Heart left ventricle (tissue), 13 donors: ENCODE measurements at regions not wholly inside any gene's neighbourhood (a gene's known extent, or its start where the extent isn't known, plus 50 kb on each side); places are given as distances from the start of the nearest gene placed in this dataset.

Source experiments
- CTCF ChIP-seq, 12 donors: fragments of 200-600 bp; sonication (generic) in 4 of 12; IDR thresholded peaks; one replicate each; pipeline versions ENCODE4 v1.5.0 to v1.8.0; 2018 to 2022; ENCODE audit warnings: antibody characterized with exemption in 12 of 12, mild to moderate bottlenecking in 5 of 12
- POLR2A ChIP-seq, 2 donors: fragments of 450-650 bp; IDR thresholded peaks; one replicate each; pipeline ENCODE4 v1.6.1; 2017; ENCODE audit warnings: antibody characterized with exemption in 2 of 2, mild to moderate bottlenecking in 2 of 2, moderate library complexity in 2 of 2
- donor health status: ischemic (EF 13 %, LVEDD 7.1; RV severe dilation, severe dysfunction).
- donor health status: DM: no; HTN: yes; CAD: no.
- donor health status: DM: no; HTN: no; CAD: no.
- donor health status: ischemic (EF 25% LVEDD 6.9; RV normal size, moderate dysfunction).
- donor health status: ischemic (EF 25% LVEDD 5.7; RV mildly dilated, moderate dysfunction).
- donor health status: ischemic (EF 35%, LVEDD 5.7; RV mildly dilated, moderate dysfunction).
- donor health status: nonischemic (EF 11% LVEDD 7.7; RV severe dilation, severe dysfunction).
- donor health status: DM: yes; HTN: yes; CAD: no.
- donor health status: PGD.
- donor health status: ischemic (EF 29% LVEDD 5.4; RV normal size, mild dysfunction).
- donor health status: nonischemic (EF 23%, LVEDD 6.1; RV moderate dilation, normal function).

GRCh38 chr20:52724541-52724940, 247.6 kb upstream of the TSHZ2 start:
- TF ChIP-seq CTCF (IDR thresholded peaks at IDR 0.05): no peak
- no peak for TF ChIP-seq POLR2A (IDR thresholded peaks at IDR 0.05)
